Activated CD4-positive, alpha-beta T cell treated with anti-CD3 and anti-CD28 coated beads, Interleukin-2, Interleukin-6, amounts not matched to agents 100 ng/mL and 50 ng/mL, durations not matched to agents 16 hours and 8 hours (primary cell): ENCODE measurements at regions not wholly inside any gene's neighbourhood (a gene's known extent, or its start where the extent isn't known, plus 50 kb on each side); places are given as distances from the start of the nearest gene placed in this dataset.

Source experiments
- DNase-seq: peaks from one replicate; pipeline ENCODE4 v3.0.0-alpha.2; 2020

GRCh38 chr2:35081001-35081621 is 1274.5 kb upstream of the CRIM1 start:
- no peak for DNase-seq

DNA sequence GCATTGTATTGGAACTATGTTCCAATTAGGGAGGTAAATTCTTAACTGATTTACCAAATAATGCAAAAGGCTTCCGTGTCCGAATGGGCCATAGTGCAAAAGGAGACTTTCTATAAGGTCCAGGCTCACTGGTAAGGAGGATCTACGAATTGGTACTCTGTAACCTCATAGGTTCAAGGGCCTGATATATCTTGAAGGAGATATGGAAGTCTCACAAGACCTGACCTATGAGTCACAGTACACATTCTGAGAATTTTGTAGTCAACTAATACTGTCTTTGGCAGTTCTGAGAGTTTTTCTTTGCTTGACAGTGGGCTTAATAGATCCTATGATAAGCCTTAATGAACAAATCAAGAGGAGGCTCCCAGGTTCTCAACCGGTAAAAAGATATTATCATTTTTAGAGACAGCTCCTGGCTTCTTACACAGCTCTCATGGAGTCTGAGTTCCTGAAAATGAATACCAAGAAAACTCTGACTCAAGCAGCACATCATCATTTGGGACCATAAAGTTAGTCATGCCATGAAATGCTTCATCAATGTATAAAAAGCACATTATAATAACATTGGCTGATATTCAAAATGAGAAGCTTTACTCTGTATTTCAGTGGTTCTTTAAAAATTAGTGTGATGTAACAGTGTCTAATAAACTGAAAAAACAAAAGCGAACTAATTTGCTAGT is 1275.2 kb upstream of the CRIM1 start:
- DNase-seq: no peak

- DNase-seq: no peak
Observed at GRCh38 chr2:35067420-35067819, 1288.2 kb upstream of the CRIM1 start.

- DNase-seq: no peak
Observed at GRCh38 chr2:35063836-35064235, 1291.7 kb upstream of the CRIM1 start.

- DNase-seq: no peak
Observed at GRCh38 chr2:35035883-35036282, 1319.7 kb upstream of the CRIM1 start.

- DNase-seq: no peak
Observed at GRCh38 chr2:35033748-35034147, 1321.8 kb upstream of the CRIM1 start.

- DNase-seq: no peak
Observed at GRCh38 chr2:35023545-35023944, 1332.0 kb upstream of the CRIM1 start.

DNA sequence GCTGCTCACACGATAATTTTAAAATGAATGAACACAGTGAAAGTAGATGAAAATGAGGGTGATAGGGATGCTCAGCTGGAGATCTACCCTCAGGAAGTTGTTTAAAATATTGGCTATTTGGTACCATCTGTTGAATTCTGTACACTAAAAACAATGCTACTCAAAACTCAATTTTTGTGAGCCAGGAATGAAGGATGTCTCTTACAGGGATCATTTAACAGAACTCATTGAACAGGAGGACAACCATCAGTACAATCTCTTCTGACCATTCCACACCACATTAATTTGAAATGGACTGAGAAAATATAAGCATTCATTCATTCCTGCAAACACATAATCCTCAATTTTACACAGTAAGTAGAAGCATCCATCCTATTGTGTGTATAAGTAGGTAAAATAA is 1355.1 kb upstream of the CRIM1 start:
- no peak for DNase-seq

GRCh38 chr2:34998741-34999140 is 1356.8 kb upstream of the CRIM1 start:
- no peak for DNase-seq

DNA sequence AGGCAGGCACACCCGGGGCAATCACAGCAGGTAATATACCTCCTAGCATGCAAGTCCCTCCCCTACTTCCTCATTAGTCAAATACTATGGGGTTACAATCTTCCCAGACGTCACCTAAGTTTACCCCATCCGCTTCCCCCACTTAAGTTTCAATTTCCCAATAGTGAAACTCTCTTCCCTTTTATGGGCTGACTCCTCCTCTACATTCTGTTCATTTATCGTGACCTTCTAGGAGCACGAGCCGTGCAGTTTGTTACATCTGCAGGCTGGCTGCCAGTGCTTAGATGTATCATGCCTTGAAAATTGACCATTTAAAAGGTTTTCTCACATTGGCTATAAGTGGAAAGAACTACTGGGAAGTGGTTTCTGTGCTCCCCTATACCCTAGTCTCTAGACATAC is 1357.8 kb upstream of the CRIM1 start:
- DNase-seq: no peak

DNA sequence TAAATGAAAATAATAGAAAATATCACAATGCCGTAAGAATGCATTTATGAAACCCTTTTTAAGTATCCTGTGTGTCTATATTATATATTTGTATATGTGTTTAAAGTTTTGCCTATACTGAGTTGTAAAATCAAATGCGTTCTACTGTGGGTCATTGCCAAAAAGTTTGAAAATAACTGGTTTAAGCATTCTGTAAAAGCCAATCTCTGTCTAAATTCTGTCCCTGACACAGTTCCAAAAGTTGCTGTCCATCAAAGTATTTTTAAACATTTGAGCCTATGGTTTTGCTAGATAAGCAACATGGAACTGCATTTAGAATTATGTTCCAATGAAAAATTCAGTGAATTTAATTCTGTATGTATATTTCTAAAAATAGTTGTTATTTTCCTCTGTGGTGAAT is 1360.4 kb upstream of the CRIM1 start:
- DNase-seq: no peak

- DNase-seq: no peak
Observed at GRCh38 chr2:34991508-34992274, 1363.9 kb upstream of the CRIM1 start.

- DNase-seq: no peak
Observed at GRCh38 chr2:34985474-34985873, 1370.1 kb upstream of the CRIM1 start.

GRCh38 chr2:34980689-34981088 is 1374.9 kb upstream of the CRIM1 start:
- no peak for DNase-seq

- no peak for DNase-seq
Observed at GRCh38 chr2:34979148-34979547, 1376.4 kb upstream of the CRIM1 start.

GRCh38 chr2:34961822-34962221 is 1362.7 kb upstream of the FAM98A start:
- no peak for DNase-seq

DNA sequence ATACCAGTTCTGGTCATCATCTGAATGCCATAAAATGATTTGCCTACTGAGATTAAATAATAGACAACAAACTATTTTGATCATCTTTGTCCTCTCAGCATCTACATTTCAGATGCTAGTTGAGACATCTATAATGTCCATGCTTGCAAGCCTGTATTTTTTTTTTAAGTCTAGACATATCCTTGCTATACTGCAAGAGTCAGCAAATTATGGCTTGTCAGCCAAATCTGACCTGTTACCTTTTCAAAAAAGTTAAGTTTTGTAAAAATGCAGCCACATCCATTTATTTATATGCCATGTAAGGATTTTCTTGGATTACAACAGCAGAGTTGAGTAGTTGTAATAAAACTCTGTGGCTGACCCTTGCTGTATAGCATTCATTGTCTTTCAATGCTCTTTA is 1355.7 kb upstream of the FAM98A start:
- DNase-seq: no peak

DNA sequence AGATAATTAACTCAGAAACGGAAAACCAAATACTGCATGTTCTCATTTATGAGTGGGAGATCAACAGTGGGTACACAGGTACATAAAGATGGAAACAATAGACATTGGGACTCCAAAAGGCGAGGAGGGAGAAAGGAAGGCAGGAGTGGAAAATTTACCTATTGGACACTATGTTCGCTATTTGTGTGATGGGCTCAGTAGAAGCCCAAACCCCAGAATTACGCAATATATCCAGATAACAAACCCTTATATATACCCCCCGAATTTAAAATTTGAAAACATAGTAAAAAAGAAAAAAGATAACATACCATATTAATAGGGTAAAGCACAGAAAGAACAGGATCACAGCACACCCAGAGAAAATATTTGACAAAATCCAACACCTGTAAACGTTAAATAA is 1351.7 kb upstream of the FAM98A start:
- DNase-seq: no peak

GRCh38 chr2:34949316-34949715 is 1350.2 kb upstream of the FAM98A start:
- no peak for DNase-seq

DNA sequence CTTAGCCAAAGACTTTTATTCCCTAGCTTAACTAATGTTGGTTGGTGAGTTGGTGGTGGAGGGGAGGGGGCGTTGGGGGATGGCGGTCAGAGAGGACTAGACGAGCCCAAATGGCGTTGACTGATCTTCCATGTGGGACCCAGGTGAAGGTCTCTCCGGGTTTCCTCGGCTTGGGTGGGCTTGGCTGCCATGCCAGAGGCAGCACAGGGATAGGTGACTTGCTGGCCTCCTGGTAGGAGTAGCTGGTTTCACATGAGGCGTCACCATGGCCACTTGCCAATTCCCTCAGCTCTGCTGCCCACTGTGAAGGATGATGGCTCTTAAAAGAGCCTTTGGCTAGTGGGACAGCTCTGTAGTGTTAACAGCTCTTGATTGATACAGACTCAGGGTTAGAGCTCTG is 1337.0 kb upstream of the FAM98A start:
- DNase-seq: no peak

DNA sequence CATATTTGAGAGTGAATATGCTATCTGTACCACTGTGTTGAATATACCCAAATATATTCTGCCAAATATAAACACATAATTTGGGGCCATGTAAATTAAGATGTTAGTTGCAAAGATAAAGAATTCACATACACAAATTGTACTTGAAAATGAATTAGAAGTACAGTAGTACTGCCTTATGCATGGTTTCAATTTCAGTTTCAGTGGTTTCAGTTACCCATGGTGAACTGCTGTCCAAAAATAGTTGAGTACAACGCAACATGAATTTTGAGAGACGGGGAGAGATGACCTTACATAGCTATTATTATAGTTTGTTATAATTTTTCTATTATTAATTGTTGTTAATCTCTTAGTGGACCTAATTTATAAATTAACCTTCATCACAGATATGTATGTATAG is 1313.0 kb upstream of the FAM98A start:
- DNase-seq: no peak

DNA sequence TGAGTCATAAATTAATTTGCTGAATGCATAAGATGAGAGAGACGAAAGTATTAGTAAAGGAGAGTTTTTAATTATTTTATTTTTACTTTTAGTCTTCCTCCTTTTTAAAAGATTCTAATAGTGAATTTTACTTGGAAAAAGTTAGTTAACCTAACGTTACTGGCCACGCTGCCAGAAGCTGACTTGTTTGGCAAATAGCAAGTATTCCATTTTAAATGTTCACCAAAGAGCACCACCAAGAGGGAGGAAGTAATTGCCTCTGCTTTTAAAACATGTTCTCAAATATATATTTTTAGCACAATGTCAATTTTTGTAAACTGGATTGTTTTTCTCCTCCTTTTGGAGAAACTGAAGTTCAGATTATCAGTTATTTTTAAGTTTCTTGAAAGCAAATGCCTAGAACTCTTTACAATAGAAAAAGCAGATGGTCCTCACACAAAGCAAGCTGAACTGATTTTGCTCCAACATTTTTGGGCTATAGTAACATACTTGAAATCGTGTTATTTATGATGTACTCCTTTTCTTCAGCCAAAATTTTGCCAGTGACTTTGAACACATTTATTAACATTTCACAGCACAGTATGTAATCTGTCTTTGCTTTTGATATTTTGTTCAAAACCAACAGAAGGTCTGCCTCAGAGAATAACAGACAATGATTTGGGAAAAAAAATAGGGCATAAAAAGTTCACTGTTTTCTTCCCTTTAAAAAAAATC is 1311.0 kb upstream of the FAM98A start:
- no peak for DNase-seq

DNA sequence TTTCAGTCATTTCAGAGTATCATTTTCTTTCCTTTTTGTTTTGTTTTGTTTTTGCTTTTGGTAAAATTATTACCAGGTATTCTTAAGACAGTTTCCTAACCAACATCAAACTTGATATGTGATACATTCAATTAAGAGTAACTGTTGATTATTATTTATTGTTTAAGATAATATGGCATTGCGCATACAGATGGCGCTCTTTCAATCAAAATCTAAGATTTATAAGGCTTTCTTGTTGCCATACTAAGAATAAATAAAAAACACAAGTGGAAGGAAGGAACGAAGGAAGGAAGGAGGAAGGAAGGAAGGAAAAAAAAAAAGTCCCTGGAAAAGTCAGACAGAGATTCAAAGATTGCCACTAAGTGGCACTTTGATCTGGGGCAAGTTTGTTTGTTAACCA is 1308.7 kb upstream of the FAM98A start:
- DNase-seq: no peak

DNA sequence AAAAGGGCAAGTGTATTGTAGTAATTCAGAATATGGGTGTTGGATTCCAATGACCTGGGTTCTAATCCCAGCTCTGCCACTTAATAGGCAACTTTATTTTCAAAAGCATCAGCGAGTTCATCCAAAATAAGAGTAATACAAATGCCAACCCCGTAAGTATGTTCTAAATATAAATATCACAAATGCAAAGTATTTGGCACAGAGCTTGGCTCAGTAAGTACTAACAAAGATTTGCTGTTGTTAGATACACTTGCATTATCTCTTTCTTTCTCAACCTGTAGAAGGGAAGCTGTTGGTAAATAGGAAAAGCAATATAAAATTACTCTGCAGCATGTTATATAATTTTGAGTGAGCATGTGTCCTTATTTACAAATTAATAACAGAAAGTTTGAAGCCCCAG is 1302.6 kb upstream of the FAM98A start:
- DNase-seq: no peak
